SK-N-DZ (cell line): ENCODE measurements at regions not wholly inside any gene's neighbourhood (a gene's known extent, or its start where the extent isn't known, plus 50 kb on each side); places are given as distances from the start of the nearest gene placed in this dataset.

Source experiments
- DNase-seq: peaks from one replicate; pipeline ENCODE4 v3.0.0-alpha.2; 2015; ENCODE audit warnings: low spot score

DNA sequence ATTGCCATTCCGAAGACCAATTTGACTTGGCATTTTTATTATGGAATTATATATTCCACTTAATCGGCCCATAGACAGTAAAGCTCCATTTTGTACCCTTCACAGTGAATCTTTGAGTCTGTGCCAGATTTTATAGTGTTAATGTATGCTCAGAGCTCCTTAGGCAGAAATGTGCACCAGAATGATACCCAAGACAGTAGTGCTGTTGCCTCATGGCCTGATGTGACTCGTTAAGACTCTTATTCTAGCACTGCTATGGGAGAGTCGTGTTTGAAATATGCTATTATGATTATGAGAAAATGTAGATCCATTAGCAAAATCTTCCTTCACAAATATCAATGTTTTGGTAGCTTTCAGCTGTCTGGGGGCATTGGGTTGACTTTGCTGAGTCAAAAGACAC lies 209.8 kb upstream of the RAG2 start:
- DNase-seq = no peak

DNA sequence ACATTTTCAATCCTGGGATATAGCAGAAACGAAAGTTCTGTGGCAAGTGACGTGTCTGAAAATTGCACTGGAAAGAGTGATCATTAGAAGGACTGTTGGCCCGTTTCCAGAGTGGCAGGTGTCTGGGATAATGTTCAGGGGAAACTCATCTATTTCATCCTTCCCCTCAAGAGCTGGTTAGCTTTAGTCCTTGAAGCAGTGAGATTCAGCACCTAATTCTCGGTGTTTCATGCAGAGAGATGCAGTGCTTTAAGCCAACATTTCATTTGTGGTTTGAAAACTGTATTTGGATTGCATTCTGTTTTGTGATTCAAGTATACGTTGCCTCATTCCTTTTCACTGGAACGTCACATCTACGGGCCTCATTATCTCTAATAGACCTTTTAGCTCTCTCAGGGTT lies 205.0 kb upstream of the RAG2 start:
- DNase-seq = no peak

DNA sequence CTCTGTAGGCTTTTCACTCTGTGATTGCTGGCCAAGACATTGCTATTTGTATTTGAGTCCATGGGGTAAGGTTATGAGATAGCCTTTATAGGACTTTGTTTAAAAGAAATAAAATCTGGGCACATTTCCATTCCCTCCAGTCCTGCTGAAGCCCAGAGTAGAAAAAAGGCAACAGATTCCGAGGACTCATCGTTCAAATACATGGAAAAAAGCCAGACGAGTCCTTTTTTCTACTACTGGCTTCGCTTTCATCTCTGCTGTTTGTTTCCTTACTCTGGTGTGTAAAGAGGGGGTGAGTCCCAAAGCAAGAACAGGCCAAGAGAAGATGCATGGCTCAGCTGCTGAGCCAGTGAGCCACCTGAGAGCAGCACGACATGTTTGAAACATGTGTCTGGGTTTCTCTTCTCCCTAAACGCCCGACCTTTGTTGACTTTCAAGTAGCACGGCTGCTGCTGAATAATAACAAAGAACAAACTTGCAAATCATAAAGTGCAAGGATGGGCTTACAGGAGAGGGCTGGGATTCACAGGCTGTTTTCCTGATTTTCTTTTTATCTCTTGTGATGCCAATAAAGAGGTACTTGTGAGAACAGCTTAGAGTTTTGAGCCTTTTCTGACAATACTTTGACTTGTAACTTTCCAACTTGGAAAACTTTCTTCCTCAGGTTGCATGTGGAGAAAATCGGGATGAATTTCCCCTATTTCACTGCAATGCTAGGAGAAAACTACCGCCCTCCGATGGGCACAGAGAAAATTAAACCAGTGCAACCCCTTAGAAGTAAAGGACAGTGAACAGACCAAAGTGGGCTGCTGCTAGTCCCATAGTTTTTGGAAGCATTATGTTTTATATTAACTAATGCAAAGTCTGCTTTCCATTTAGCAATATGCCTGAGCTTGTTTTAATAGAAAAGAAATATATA lies 195.2 kb upstream of the RAG2 start:
- DNase-seq = no peak

DNA sequence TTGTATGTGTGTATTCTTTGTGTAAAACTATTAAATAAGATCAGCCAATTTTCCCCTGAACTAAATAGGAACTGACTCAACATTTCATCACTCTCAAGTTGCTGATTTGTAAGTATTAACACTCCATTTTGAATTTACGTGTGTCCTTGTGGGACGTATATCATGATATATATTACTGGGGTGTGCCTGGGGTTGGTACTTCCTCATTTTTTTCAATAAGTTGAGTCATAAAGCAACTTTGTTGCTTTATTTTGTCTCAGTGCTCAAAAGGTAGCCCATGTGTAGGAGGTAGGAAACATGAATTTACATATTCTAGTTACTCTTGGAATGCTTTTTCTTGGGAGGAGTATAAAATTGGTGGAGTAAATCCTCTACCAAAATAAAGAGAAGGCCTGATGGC lies 193.9 kb upstream of the RAG2 start:
- DNase-seq = no peak

DNA sequence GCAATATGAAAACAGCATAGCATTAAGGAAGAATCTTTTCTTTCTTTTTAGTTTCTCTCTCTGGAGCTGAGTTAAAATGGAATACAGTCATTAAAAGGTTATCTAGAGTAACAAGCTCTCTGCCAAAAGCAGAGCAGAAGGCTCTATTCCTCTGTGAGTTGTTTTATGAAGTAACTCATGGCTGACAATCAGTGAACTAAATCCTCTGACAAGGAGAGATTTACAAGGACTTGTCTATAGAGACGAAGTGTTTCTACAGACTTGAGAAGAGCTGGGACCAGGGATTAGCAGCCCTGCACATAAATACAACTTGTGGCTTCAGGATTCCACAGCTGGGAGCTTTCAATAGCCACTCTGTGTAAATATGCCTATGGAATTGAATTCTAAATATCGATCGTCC lies 192.5 kb upstream of the RAG2 start:
- DNase-seq = no peak

DNA sequence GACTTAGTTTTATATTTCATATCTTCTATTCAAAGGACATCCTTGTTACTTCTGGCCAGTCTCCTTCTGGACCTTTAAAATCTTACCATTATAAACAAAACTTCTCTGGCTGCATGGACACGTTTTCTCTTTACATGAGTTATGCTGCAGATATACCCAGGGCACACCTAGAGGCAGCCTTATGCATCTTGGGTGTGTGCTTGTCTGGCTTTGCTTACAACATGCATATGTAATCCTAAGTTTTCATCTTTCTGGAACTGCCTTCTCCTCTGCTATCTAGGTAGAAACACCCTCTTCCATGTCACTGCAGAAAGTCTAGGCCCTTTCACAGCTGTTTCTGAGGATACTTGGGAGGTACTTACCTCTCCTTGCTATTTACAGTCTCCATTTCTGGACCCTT lies 185.8 kb upstream of the RAG2 start:
- no peak for DNase-seq

DNA sequence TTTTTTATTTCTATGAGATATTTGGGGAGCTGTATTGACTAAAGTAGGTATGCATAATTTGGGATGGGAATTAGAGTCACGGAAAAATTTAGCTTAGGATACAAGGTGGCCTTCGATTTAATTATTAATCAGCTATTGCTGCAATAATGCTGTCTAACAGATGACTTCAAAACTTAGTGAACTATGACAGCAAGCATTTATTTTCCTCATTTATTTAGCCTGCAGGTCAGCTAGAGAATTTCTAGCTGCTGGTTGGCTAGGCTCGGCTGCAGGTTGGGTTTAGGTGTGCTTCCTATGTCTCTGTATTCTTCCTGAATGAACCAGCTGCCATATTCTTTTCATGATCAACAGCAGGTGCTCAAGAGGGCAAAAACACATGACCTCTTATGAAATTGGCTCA lies 181.8 kb upstream of the RAG2 start:
- no peak for DNase-seq

DNA sequence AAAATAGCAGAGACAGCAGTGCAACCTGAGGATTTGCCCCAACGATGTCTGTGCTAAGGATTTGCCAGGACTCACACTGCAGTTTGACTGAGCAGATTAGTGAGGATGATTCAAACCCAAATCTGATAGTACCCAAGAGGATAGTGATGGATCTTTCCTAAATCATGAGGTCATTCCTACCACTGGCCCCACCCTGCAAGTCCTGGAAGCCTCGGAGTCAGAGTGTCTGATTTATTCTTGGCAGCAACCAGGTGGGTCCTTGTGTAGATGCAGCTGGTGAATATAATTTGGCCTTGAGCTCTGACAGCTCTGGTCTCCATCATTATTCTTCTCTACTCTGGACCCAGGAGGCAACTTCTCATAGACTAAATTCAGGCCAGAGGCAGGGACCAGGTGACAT lies 179.3 kb upstream of the RAG2 start:
- DNase-seq = peak; percentile 42

DNA sequence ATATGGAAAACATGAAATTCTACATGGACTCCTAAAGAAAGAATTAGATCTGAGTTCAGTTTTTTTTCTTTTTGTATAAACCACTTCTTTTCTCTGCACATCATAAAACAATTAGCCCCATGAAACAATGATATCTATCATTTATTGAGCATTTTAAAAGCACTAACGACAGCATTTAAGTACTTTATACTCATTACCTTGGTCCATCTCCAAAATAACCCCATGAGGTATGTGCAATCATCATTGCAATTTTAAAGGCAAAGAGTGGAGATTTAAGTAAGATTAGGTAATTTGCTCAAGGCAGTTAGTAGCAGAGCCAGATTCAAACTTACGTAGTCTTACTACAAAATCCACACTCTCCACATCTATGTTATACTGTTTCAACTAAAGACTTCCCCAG lies 177.7 kb upstream of the RAG2 start:
- DNase-seq = no peak

DNA sequence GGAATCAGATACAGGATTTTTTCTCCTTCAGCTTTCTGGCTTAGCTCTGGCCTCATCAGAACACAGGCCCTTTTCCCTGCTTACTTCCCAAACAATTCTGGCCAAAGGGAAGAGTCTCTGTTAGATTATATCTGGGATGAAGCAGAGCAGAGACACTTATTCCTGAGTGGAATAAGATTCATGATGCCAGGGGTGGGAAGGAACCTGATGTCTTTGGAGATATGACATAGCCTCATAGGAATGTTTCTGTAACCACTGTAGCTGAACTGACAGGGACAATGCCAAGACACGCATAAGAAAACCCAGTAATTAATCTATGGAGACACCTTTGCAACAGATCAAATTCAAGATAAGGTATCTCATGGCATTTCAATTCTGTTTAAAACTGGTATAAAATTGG lies 177.1 kb upstream of the RAG2 start:
- peak; percentile 70 for DNase-seq

DNA sequence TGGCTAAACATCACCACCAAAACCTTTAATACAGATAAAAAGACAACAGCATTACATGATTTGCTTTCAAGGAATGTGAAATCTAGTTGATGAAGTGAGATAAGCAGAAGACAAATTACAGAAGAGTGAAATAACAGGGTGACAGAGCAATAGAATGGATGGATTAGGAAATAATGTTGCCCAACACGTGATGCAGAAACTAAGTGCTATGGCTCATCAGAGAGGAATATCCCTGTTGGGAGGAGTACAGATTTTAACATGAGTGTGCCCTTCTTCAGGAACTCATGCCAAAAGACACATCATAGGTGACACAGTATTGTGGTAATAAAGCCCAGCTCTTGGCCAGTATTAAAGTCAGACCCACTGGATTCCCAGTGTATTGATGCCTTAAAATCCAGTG lies 176.6 kb upstream of the RAG2 start:
- no peak for DNase-seq

DNA sequence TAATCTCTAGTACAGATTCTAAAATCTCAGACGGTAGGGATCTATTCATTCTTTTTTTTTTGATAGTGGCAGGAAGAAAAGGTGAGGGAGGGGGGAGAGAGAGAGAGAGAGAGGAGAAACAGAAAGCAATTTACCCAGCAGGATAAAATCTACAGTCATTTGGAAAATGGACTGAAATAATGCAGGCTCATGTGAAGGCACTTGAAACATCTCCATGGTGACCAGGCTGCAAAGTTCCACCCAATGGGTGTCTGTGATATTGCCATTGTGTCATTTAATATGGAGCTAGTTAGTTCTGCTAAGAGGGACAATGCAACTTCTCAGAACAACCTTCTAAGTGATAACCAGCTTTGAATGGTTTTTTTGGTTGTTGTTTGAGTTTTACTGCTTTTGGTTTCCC lies 165.2 kb upstream of the RAG2 start:
- peak; percentile 82 for DNase-seq

DNA sequence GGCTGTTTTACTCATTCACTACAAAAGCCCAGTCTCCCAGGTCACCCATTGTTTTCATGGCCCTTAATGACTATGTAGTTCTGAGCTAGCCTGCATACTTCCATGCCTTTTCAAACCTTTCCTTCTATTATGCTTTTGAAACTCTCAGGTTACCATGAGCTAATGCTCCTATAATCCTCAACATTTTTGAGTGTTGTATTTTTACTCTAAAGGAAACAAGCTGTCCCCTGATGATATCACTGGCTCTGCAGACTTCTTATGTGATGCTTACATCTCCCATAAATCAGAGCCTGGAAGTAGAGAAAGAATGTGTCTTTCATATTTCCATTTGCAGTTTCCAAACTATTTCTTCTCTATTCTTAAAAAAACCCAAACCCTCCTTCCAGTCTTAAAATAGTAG lies 159.0 kb upstream of the RAG2 start:
- no peak for DNase-seq

DNA sequence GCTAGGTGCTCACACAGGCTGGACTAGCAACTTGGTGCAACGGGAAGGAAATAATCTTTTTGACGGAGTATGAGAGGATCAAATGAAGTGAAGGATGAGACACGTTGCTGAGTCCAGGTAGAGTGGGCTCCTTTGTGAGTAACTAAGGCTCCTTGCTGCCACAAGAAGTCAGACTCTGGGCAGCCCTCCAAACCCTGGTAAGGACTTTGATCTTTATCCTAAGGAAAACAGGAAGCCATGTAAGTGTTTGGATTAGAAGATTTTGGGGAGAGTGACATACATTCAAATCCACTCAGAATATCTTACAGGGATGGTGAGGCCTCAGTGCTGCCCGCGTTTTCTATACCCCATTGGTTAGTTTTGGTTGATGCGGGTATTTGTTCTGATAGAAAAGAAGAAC lies 155.9 kb upstream of the RAG2 start:
- DNase-seq = no peak

DNA sequence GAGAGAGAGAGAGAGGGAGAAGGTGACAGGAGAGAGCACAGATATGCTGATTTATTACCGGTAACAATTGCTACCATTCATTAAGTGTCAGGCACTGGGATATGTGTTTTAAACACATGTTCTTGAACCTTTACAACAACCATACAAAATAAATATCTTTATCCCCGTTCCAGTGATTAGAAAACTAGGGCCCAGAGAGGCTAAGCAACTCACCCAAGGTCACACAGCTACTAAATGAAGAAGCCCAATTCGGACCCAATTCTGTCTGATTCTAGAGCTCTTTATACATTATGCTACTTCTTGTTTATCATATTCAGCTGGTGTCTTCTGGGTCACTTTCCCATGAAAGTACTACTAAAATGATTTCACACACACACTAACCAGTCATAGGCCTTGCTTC lies 154.0 kb upstream of the RAG2 start:
- no peak for DNase-seq

DNA sequence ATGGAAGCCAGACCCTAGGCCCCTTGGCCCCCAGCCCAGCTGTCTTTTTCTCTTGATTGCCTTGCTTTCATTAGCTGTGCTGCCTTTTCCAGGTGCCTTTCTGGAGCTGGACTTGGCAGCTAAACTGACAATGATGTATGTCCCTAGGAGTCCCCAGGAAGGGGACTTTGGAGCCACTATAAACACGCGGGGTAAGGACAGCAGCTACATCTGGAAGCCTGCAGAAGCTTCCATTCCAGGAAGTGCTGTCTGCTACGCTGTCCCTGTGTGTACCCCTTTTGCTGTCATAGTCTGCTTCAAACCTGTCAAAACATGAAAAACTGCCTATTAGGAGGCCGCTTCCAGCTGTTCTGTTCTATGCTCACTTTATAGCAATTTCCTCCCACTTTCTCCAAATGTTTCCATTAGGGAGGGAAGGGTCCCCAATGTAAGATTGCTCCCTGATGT lies 153.3 kb upstream of the RAG2 start:
- peak; percentile 71 for DNase-seq

DNA sequence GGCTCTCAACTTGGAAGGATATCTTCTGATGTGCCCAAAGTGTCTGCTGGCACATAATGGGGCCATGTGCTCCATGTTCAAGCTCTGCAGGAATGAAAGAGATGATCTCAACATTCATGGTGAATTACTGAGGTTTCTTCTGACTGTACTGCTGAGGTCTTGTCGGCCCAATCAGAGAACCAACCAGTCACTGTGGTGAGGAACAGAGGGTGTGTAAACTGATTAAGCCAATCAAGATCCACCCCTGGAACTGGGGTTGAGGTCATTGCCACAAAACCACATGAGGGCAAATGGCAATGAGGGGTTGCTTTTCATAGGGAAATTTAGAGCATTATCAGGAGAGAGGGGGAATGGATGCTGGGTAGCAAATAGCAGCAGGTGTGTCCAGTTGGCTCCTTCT lies 152.3 kb upstream of the RAG2 start:
- DNase-seq = no peak

DNA sequence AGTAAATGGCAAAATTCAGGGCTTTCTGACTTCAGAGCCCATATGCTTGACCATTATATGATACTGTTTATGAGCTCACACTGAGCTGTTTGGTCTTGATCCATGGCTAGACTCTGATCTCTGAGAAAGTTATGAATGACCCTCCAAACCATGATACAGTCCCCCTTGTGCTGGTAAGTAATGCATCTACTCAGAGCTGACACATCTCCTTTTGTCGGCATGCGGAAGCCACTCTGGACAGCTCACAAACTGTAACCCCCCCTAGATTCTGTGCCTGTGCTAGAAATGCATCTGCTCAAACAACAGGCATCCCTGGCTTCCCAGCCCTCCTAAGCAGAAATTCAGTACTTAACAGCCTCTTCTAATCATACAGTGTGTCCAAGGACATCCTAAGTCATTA lies 150.8 kb upstream of the RAG2 start:
- DNase-seq = no peak

DNA sequence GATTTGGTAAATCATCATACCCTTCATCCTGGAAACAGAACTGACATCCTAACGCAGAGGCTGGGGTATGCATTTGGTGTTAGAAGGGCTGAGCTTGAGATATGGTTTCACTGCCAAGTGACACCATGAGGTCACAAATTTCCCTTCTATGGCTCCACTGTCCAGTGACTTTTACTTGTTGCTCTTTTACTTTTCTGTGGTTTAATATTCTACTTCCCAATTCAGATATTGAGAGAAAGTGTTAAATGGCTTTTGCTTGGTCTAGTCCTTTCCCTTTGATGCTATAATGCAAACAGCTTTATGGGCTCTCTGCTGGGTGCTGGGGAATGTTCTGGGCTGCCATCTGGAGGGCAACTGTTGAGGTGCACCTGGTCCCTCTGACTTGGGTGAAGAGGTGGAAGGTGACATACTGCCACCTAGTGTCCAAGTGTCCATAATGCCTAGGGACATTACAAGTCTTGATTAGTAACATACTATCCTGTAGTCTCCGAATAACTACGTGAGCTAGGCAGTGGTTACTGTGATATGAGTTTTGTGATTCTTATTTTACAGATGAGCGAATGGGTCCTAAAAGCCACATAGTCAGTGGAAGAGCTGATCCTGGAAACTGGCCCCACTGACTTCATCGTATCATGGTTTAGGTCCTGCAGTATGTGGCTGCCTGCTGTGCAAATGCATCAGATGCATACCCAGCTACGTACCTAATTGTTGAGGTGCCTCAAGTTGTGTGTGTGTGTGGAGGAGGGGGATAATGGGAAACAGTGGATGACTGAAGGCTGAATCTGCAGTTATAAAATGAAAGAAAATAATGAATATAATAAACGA lies 149.1 kb upstream of the RAG2 start:
- DNase-seq = peak; percentile 93

DNA sequence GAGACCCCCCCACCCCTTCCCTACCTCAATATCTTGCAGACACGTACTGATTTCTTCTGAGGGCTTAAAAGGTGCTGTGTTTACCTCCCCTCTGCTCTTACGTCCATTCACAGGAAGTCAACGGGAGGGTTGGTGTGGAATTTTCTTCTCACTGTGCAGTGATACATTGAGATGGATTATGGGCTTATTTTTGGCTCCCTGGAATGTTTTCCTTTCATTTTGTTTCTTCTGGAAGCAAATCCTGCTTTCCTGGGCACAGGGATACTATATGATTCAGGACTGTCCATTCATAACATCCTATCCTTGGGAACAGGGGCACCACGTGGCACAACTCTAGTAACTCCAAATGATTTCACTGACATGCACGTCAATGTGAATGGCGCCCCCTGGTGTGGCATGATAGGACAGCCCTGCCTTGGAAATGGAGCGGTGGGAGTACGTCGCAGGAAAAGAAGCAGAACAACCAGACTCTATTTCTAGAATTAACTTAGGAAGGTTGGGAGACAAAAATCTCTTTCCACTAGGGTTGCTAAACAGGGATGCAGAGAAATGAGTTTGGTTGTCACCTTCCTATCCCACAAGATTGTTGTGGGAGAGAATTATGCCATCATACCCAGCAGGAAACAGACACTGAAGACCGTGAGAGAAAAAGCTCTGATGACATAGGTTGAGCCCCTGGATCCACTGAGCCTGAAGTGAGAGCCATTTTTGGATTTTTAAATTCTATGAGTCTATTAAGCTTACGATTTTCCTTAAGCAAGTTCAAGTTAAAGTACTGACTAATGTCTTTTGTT lies 146.5 kb upstream of the RAG2 start:
- peak; percentile 63 for DNase-seq

DNA sequence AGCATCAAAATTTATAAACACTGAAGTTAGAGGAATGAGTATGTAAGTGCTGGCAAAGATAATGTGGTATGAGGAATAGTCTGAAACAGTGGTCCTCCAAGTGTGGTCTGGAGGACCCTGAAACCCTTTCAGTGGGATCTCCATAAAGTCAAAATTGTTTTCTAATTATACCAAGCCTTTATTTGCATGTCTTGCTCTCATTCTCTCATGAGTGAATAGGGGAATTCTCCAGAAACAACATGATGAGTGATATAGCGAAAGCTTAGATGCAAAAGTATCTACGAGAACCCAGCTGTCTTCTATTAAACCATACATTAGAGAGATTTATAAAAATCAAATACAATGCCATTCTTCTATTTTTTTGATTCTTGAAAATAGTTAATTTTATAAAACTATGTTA lies 145.0 kb upstream of the RAG2 start:
- no peak for DNase-seq

DNA sequence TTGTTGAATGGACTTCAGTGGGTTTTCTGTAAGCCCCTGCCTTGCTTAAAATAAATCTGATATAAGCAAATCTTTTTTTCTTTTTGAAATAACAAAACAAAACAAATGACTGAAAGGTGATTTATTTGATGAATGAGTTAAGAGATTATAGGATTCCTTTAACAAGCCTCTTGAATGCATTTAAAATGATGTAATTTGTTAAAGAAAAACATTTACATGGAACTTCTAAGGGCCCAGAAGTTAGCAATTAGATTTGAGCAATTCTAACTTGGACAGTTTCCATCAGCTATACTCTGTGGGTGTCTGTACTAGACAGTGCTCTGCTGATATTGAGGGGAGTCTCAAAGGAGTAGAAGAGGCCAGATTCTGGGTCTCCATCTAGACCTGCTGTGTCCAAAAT lies 143.5 kb upstream of the RAG2 start:
- no peak for DNase-seq
